NCI-H748 (cell line): ENCODE measurements at regions not wholly inside any gene's neighbourhood (a gene's known extent, or its start where the extent isn't known, plus 50 kb on each side); places are given as distances from the start of the nearest gene placed in this dataset.
A peak's percentile ranks its signal among the peaks of the same experiment; 100 is the strongest.

ENCODE experiments used
- DNase-seq: peaks from one replicate; lab custom pipeline; 2025; ENCODE audit not compliant: unreplicated experiment; lab: John Stamatoyannopoulos, UW

GRCh38 chr22:22150457-22150856 lies 94.1 kb upstream of the VPREB1 start:
- DNase-seq: no peak

- no peak for DNase-seq
Measured at GRCh38 chr22:22148905-22149304, 95.7 kb upstream of the VPREB1 start.

GRCh38 chr22:22144858-22145257 lies 99.7 kb upstream of the VPREB1 start:
- no peak for DNase-seq

GRCh38 chr22:22143448-22143847 lies 101.1 kb upstream of the VPREB1 start:
- no peak for DNase-seq

GRCh38 chr22:22142661-22143060 lies 101.9 kb upstream of the VPREB1 start:
- no peak for DNase-seq

- no peak for DNase-seq
Measured at GRCh38 chr22:22141771-22142591, 102.6 kb upstream of the VPREB1 start.

GRCh38 chr22:22141031-22141430 lies 103.6 kb upstream of the VPREB1 start:
- no peak for DNase-seq

- no peak for DNase-seq
Measured at GRCh38 chr22:22139364-22139763, 105.2 kb upstream of the VPREB1 start.

- DNase-seq: no peak
Measured at GRCh38 chr22:22138915-22139314, 105.7 kb upstream of the VPREB1 start.

- no peak for DNase-seq
Measured at GRCh38 chr22:22137891-22138290, 106.7 kb upstream of the VPREB1 start.

GRCh38 chr22:22133910-22134309 lies 110.7 kb upstream of the VPREB1 start:
- DNase-seq: no peak

- peak; percentile 1 for DNase-seq
Measured at GRCh38 chr22:22130953-22131608, 113.5 kb upstream of the VPREB1 start.

GRCh38 chr22:22129387-22129786 lies 115.2 kb upstream of the VPREB1 start:
- no peak for DNase-seq

GRCh38 chr22:22128440-22128839 lies 116.1 kb upstream of the VPREB1 start:
- DNase-seq: no peak

- DNase-seq: no peak
Measured at GRCh38 chr22:22127100-22127499, 117.5 kb upstream of the VPREB1 start.

GRCh38 chr22:22125579-22126468 lies 118.8 kb upstream of the VPREB1 start:
- DNase-seq: no peak

GRCh38 chr22:22125028-22125578 lies 119.5 kb upstream of the VPREB1 start:
- no peak for DNase-seq

GRCh38 chr22:22124374-22124773 lies 120.2 kb upstream of the VPREB1 start:
- no peak for DNase-seq

- DNase-seq: no peak
Measured at GRCh38 chr22:22123960-22124278, 120.7 kb upstream of the VPREB1 start.

- peak; percentile 74 for DNase-seq
Measured at GRCh38 chr22:22123118-22123959, 121.2 kb upstream of the VPREB1 start.
